GM20000 (cell line): ENCODE measurements at regions not wholly inside any gene's neighbourhood (a gene's known extent, or its start where the extent isn't known, plus 50 kb on each side); places are given as distances from the start of the nearest gene placed in this dataset.

ENCODE experiments used
- DNase-seq: peaks from one replicate; pipeline ENCODE4 v3.0.0; 2012; ENCODE audit warnings: low spot score
- CTCF ChIP-seq: IDR thresholded peaks from 2 replicates; pipeline ENCODE4 v1.5.1; 2012; ENCODE audit warnings: mild to moderate bottlenecking, control low read depth; ENCODE audit errors: extremely low read depth, missing control alignments

- DNase-seq: no peak
- no peak for TF ChIP-seq CTCF
Observed at GRCh38 chr5:40368200-40368599, 311.5 kb upstream of the PTGER4 start.

GRCh38 chr5:40367255-40367654 lies 312.5 kb upstream of the PTGER4 start:
- TF ChIP-seq CTCF: no peak
- no peak for DNase-seq

GRCh38 chr5:40365342-40366330 lies 314.1 kb upstream of the PTGER4 start:
- no peak for TF ChIP-seq CTCF
- DNase-seq: no peak

GRCh38 chr5:40364441-40364840 lies 315.3 kb upstream of the PTGER4 start:
- TF ChIP-seq CTCF: no peak

GRCh38 chr5:40361378-40361777 lies 318.3 kb upstream of the PTGER4 start:
- DNase-seq: no peak
- no peak for TF ChIP-seq CTCF

More at GRCh38 chr5:40364441-40364840, 315.3 kb upstream of the PTGER4 start:
- DNase-seq: no peak

- no peak for TF ChIP-seq CTCF
- no peak for DNase-seq
Observed at GRCh38 chr5:40360685-40361084, 319.0 kb upstream of the PTGER4 start.

- no peak for TF ChIP-seq CTCF
- no peak for DNase-seq
Observed at GRCh38 chr5:40359832-40360231, 319.9 kb upstream of the PTGER4 start.
